SJCRH30 (cell line): ENCODE measurements at regions not wholly inside any gene's neighbourhood (a gene's known extent, or its start where the extent isn't known, plus 50 kb on each side); places are given as distances from the start of the nearest gene placed in this dataset.

Source experiments
- DNase-seq, 2 experiments: peaks; one replicate each; pipeline ENCODE4 v3.0.0-alpha.2; 2015 to 2020
- H3K27ac ChIP-seq: fragments of 250-450 bp; sonication (Bioruptor Pico); 2 replicates; pipeline ENCODE4 v1.5.1; 2020; ENCODE audit warnings: mild to moderate bottlenecking, moderate library complexity
- H3K27me3 ChIP-seq: fragments of 250-450 bp; sonication (Bioruptor Pico); 2 replicates; pipeline ENCODE4 v1.5.1; 2020; ENCODE audit warnings: mild to moderate bottlenecking, moderate library complexity
- H3K36me3 ChIP-seq: fragments of 250-450 bp; sonication (Bioruptor Pico); 2 replicates; pipeline ENCODE4 v1.5.1; 2020; ENCODE audit warnings: mild to moderate bottlenecking, moderate library complexity
- H3K4me1 ChIP-seq: fragments of 250-450 bp; sonication (Bioruptor Pico); 2 replicates; pipeline ENCODE4 v1.5.1; 2020; ENCODE audit warnings: mild to moderate bottlenecking, moderate library complexity
- H3K4me3 ChIP-seq: fragments of 250-450 bp; sonication (Bioruptor Pico); 2 replicates; pipeline ENCODE4 v1.5.1; 2020; ENCODE audit warnings: mild to moderate bottlenecking, moderate library complexity
- H3K9me3 ChIP-seq: fragments of 250-450 bp; sonication (Bioruptor Pico); replicated peaks from 2 replicates; pipeline ENCODE4 v1.5.1; 2020; ENCODE audit warnings: mild to moderate bottlenecking, moderate library complexity

GRCh38 chr13:40479196-40479845 lies 187.1 kb downstream of the FOXO1 start:
- Histone ChIP-seq H3K27me3 (no peaks in the 10 kb centered on the region), H3K36me3 (no peaks in the 10 kb centered on the region), H3K4me3 (no peak overlapping the region), H3K27ac (no peak overlapping the region), H3K9me3 (no peaks in the 10 kb centered on the region), H3K4me1 (peaks cover 24% of the 10 kb centered on the region)
- DNase-seq = no peak

- Histone ChIP-seq H3K4me3 (no peak overlapping the region), H3K27me3 (no peaks in the 10 kb centered on the region), H3K9me3 (no peaks in the 10 kb centered on the region), H3K27ac (no peak overlapping the region), H3K36me3 (no peaks in the 10 kb centered on the region), H3K4me1 (peaks cover 24% of the 10 kb centered on the region)
- peak; percentile 57 to 69 for DNase-seq
Observed at GRCh38 chr13:40480012-40480914, 186.2 kb downstream of the FOXO1 start.

- no peak overlapping the region for H3K4me3 ChIP-seq
- DNase-seq = no peak
- peaks cover 27% of the 10 kb centered on the region for H3K4me1 ChIP-seq
- H3K27ac ChIP-seq = no peak overlapping the region
- H3K9me3 ChIP-seq = no peaks in the 10 kb centered on the region
- no peaks in the 10 kb centered on the region for H3K27me3 ChIP-seq
- no peaks in the 10 kb centered on the region for H3K36me3 ChIP-seq
Observed at GRCh38 chr13:40480915-40481516, 185.4 kb downstream of the FOXO1 start.

GRCh38 chr13:40483601-40484000 lies 182.8 kb downstream of the FOXO1 start:
- H3K4me1 ChIP-seq = peaks cover 11% of the 10 kb centered on the region; the same call in 1 of the 2 replicates
- no peaks in the 10 kb centered on the region for H3K9me3 ChIP-seq
- H3K36me3 ChIP-seq = no peaks in the 10 kb centered on the region
- no peak for DNase-seq
- H3K27me3 ChIP-seq = no peaks in the 10 kb centered on the region
- H3K4me3 ChIP-seq = no peak overlapping the region
- H3K27ac ChIP-seq = no peak overlapping the region

- H3K36me3 ChIP-seq = no peaks in the 10 kb centered on the region
- H3K9me3 ChIP-seq = no peaks in the 10 kb centered on the region
- no peak overlapping the region for H3K4me3 ChIP-seq
- peaks cover 11% of the 10 kb centered on the region; the same call in 1 of the 2 replicates for H3K4me1 ChIP-seq
- H3K27ac ChIP-seq = no peak overlapping the region
- no peaks in the 10 kb centered on the region for H3K27me3 ChIP-seq
- DNase-seq = no peak
Observed at GRCh38 chr13:40484101-40484800, 182.2 kb downstream of the FOXO1 start.

GRCh38 chr13:40484974-40485373 lies 181.5 kb downstream of the FOXO1 start:
- no peak for DNase-seq
- Histone ChIP-seq H3K27me3 (no peaks in the 10 kb centered on the region), H3K27ac (no peak overlapping the region), H3K9me3 (no peaks in the 10 kb centered on the region), H3K36me3 (no peaks in the 10 kb centered on the region), H3K4me1 (peaks cover 11% of the 10 kb centered on the region; the same call in 1 of the 2 replicates), H3K4me3 (no peak overlapping the region)

- peaks cover 2% of the 10 kb centered on the region; the same call in 1 of the 2 replicates for H3K4me1 ChIP-seq
- H3K27me3 ChIP-seq = no peaks in the 10 kb centered on the region
- DNase-seq = no peak
- no peaks in the 10 kb centered on the region for H3K9me3 ChIP-seq
- H3K4me3 ChIP-seq = no peak overlapping the region
- no peak overlapping the region for H3K27ac ChIP-seq
- no peaks in the 10 kb centered on the region for H3K36me3 ChIP-seq
Observed at GRCh38 chr13:40485611-40486517, 180.6 kb downstream of the FOXO1 start.

- Histone ChIP-seq H3K4me1 (peaks cover 2% of the 10 kb centered on the region; the same call in 1 of the 2 replicates), H3K4me3 (no peak overlapping the region), H3K27ac (no peak overlapping the region), H3K9me3 (no peaks in the 10 kb centered on the region), H3K27me3 (no peaks in the 10 kb centered on the region), H3K36me3 (no peaks in the 10 kb centered on the region)
- DNase-seq = no peak
Observed at GRCh38 chr13:40486518-40487163, 179.8 kb downstream of the FOXO1 start.

GRCh38 chr13:40488869-40489391 lies 177.5 kb downstream of the FOXO1 start:
- Histone ChIP-seq H3K4me3 (no peak overlapping the region), H3K27ac (no peak overlapping the region), H3K9me3 (no peaks in the 10 kb centered on the region), H3K27me3 (no peaks in the 10 kb centered on the region), H3K36me3 (no peaks in the 10 kb centered on the region), H3K4me1 (peaks cover 2% of the 10 kb centered on the region; the same call in 1 of the 2 replicates)
- no peak for DNase-seq

GRCh38 chr13:40490086-40490758 lies 176.2 kb downstream of the FOXO1 start:
- H3K36me3 ChIP-seq = no peaks in the 10 kb centered on the region
- peak in 1 of 2 experiments; percentile 55 for DNase-seq

GRCh38 chr13:40492511-40492910 lies 173.9 kb downstream of the FOXO1 start:
- H3K4me1 ChIP-seq = peaks cover 9% of the 10 kb centered on the region; the same call in 1 of the 2 replicates
- H3K4me3 ChIP-seq = no peak overlapping the region
- H3K27ac ChIP-seq = no peak overlapping the region
- no peaks in the 10 kb centered on the region for H3K27me3 ChIP-seq
- no peaks in the 10 kb centered on the region for H3K36me3 ChIP-seq
- DNase-seq = no peak
- H3K9me3 ChIP-seq = no peaks in the 10 kb centered on the region

More at GRCh38 chr13:40490086-40490758, 176.2 kb downstream of the FOXO1 start:
- peaks cover 2% of the 10 kb centered on the region; the same call in 1 of the 2 replicates for H3K4me1 ChIP-seq
- no peaks in the 10 kb centered on the region for H3K9me3 ChIP-seq
- no peaks in the 10 kb centered on the region for H3K27me3 ChIP-seq
- no peak overlapping the region for H3K27ac ChIP-seq
- H3K4me3 ChIP-seq = no peak overlapping the region

GRCh38 chr13:40494513-40494912 lies 171.9 kb downstream of the FOXO1 start:
- H3K4me3 ChIP-seq = no peak overlapping the region
- H3K9me3 ChIP-seq = no peaks in the 10 kb centered on the region
- peaks cover 9% of the 10 kb centered on the region; the same call in 1 of the 2 replicates for H3K4me1 ChIP-seq
- no peak for DNase-seq
- no peaks in the 10 kb centered on the region for H3K36me3 ChIP-seq
- H3K27me3 ChIP-seq = no peaks in the 10 kb centered on the region
- H3K27ac ChIP-seq = no peak overlapping the region
